ENCODE measurements at regions not wholly inside any gene's neighbourhood (a gene's known extent, or its start where the extent isn't known, plus 50 kb on each side); places are given as distances from the start of the nearest gene placed in this dataset.

DNA sequence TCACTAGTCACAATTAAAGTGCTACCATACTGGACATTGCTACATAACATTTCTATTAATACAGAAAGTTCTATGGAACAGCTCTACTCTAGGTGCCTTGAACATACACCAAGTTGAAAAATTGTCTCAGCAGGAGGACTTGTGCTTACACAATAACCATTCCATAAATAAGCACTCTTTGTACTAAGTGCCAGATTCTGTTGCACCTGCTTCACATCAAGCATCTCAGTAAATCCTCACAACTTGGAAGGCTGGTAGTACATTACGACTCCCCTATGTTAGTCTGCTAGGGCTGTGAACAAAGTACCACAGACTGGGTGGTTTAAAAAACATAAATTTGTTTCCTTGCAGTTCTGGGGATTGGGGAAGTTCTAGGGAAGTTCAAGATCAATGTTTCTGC lies 296.9 kb upstream of the NCKAP5 start:
- ChIA-PET RAD21 (ENCODE audit: unreplicated experiment) (no interaction called here), SMC1A (ENCODE audit: uncharacterized antibody, unreplicated experiment) (no interaction called here), CTCF (no interaction called here), POLR2A (no interaction called here)
- in situ Hi-C loops (cut with MboI): no loop called here
- H3K4me1 ChIP-seq (ENCODE audit: control insufficient read depth, insufficient read depth, low read length): no peaks in the 10 kb centered on the region
- intact Hi-C loops (cut with micrococcal nuclease; ENCODE audit: unreplicated experiment): no loop called here
- H3K79me2 ChIP-seq (ENCODE audit: control insufficient read depth, insufficient read depth, low read length): no peaks in the 10 kb centered on the region
- no peak overlapping the region for H3K9ac ChIP-seq (ENCODE audit: control insufficient read depth, insufficient read depth, low read length)
- no peaks in the 10 kb centered on the region; a peak in 2 of 4 replicates for H3K27me3 ChIP-seq (replicated peaks in 1 of 2; ENCODE audit: control insufficient read depth in 2 of 2, insufficient read depth in 2 of 2, low read length in 1 of 2)
- no peaks in the 10 kb centered on the region for H3K9me3 ChIP-seq (replicated peaks; ENCODE audit: control insufficient read depth, insufficient read depth, low read length)
- no peak overlapping the region for H2AFZ ChIP-seq (ENCODE audit: control insufficient read depth, low read depth, low read length)
- no peaks in the 10 kb centered on the region for H3K36me3 ChIP-seq (ENCODE audit: control insufficient read depth in 2 of 2, insufficient read depth in 2 of 2, low read length in 1 of 2)
- 0% methylated on average over 1 of the region's 1 CpG for WGBS (ENCODE audit: insufficient coverage, insufficient replicate concordance, low lambda C conversion rate, missing lambda C conversion rate)
- no peaks in the 10 kb centered on the region for H4K20me1 ChIP-seq (ENCODE audit: control insufficient read depth, insufficient read depth)
- FAIRE-seq: no peak
- no TSS peak for BruUV-seq (replicated peaks)
- ATAC-seq: no peak
- H3K27ac ChIP-seq (ENCODE audit: control insufficient read depth, insufficient read depth): no peak overlapping the region
- no peak overlapping the region for H3K4me2 ChIP-seq (ENCODE audit: control insufficient read depth, insufficient read depth)
- no peak overlapping the region for H3K4me3 ChIP-seq
- TF ChIP-seq SP1 (IDR thresholded peaks at IDR 0.05; ENCODE audit: low read depth, low read length) (no peak), RUNX3 (IDR thresholded peaks at IDR 0.05; ENCODE audit: low read length) (no peak), RAD51 (IDR thresholded peaks at IDR 0.05) (no peak), SIN3A (IDR thresholded peaks at IDR 0.05; ENCODE audit: low read depth, low read length) (no peak), CBX3 (IDR thresholded peaks at IDR 0.05; ENCODE audit: borderline replicate concordance, low read depth) (no peak), MTA2 (IDR thresholded peaks at IDR 0.05; ENCODE audit: low read depth) (no peak), IRF4 (IDR thresholded peaks at IDR 0.05; ENCODE audit: low read depth, low read length) (no peak), KLF5 (IDR thresholded peaks at IDR 0.05; ENCODE audit: partially characterized antibody) (no peak), JUNB (IDR thresholded peaks at IDR 0.05) (no peak), SUPT20H (IDR thresholded peaks at IDR 0.05; ENCODE audit: borderline replicate concordance, control insufficient read depth, low read depth, low read length) (no peak), GATAD2B (conservative IDR thresholded peaks at IDR 0.05; ENCODE audit: low read depth) (no peak), NFYA (IDR thresholded peaks at IDR 0.05; ENCODE audit: borderline replicate concordance, low read depth, low read length) (no peak), SPI1 (IDR thresholded peaks at IDR 0.05; ENCODE audit: borderline replicate concordance, insufficient read depth, low read depth, low read length) (no peak), TBL1XR1 (IDR thresholded peaks at IDR 0.05; ENCODE audit: low read depth, low read length) (no peak), E2F4 (IDR thresholded peaks at IDR 0.05; ENCODE audit: low read depth, low read length) (no peak), TARDBP (IDR thresholded peaks at IDR 0.05; ENCODE audit: borderline replicate concordance) (no peak)
- TF ChIP-seq, protein P1, sequence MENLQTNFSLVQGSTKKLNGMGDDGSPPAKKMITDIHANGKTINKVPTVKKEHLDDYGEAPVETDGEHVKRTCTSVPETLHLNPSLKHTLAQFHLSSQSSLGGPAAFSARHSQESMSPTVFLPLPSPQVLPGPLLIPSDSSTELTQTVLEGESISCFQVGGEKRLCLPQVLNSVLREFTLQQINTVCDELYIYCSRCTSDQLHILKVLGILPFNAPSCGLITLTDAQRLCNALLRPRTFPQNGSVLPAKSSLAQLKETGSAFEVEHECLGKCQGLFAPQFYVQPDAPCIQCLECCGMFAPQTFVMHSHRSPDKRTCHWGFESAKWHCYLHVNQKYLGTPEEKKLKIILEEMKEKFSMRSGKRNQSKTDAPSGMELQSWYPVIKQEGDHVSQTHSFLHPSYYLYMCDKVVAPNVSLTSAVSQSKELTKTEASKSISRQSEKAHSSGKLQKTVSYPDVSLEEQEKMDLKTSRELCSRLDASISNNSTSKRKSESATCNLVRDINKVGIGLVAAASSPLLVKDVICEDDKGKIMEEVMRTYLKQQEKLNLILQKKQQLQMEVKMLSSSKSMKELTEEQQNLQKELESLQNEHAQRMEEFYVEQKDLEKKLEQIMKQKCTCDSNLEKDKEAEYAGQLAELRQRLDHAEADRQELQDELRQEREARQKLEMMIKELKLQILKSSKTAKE (IDR thresholded peaks at IDR 0.05; ENCODE audit: low read depth, poor library complexity, severe bottlenecking): no peak
- TF ChIP-seq, protein P2, sequence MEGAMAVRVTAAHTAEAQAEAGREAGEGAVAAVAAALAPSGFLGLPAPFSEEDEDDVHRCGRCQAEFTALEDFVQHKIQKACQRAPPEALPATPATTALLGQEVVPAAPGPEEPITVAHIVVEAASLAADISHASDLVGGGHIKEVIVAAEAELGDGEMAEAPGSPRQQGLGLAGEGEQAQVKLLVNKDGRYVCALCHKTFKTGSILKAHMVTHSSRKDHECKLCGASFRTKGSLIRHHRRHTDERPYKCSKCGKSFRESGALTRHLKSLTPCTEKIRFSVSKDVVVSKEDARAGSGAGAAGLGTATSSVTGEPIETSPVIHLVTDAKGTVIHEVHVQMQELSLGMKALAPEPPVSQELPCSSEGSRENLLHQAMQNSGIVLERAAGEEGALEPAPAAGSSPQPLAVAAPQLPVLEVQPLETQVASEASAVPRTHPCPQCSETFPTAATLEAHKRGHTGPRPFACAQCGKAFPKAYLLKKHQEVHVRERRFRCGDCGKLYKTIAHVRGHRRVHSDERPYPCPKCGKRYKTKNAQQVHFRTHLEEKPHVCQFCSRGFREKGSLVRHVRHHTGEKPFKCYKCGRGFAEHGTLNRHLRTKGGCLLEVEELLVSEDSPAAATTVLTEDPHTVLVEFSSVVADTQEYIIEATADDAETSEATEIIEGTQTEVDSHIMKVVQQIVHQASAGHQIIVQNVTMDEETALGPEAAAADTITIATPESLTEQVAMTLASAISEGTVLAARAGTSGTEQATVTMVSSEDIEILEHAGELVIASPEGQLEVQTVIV (IDR thresholded peaks at IDR 0.05; ENCODE audit: borderline replicate concordance, partially characterized antibody): no peak
- no peak for DNase-seq (ENCODE audit: low read depth, low spot score)

Data from GM12878 (cell line).